GM18868 (cell line): ENCODE measurements at regions not wholly inside any gene's neighbourhood (a gene's known extent, or its start where the extent isn't known, plus 50 kb on each side); places are given as distances from the start of the nearest gene placed in this dataset.

ENCODE experiments used
- ATAC-seq: cut with Tn5 transposase; IDR thresholded peaks from one replicate; pipeline ENCODE4 v1.9.1; 2021; ENCODE audit warnings: mild to moderate bottlenecking, moderate library complexity; ENCODE audit not compliant: unreplicated experiment

GRCh38 chr7:120205101-120205500 lies 67.9 kb upstream of the KCND2 start:
- no peak for ATAC-seq

- no peak for ATAC-seq
Observed at GRCh38 chr7:120207037-120207436, 65.9 kb upstream of the KCND2 start.

- ATAC-seq = no peak
Observed at GRCh38 chr7:120215654-120216053, 57.3 kb upstream of the KCND2 start.

GRCh38 chr7:120216947-120217346 lies 56.0 kb upstream of the KCND2 start:
- ATAC-seq = no peak

GRCh38 chr7:120218712-120219111 lies 54.3 kb upstream of the KCND2 start:
- no peak for ATAC-seq

GRCh38 chr7:120221666-120222065 lies 51.3 kb upstream of the KCND2 start:
- no peak for ATAC-seq
